Epithelial cell of proximal tubule (primary cell): ENCODE measurements at regions not wholly inside any gene's neighbourhood (a gene's known extent, or its start where the extent isn't known, plus 50 kb on each side); places are given as distances from the start of the nearest gene placed in this dataset.
A peak's percentile ranks its signal among the peaks of the same experiment; 100 is the strongest.

Experiments
- DNase-seq: peaks from one replicate; pipeline ENCODE4 v3.0.0-alpha.2; 2011; ENCODE audit warnings: low read depth
- H3K4me3 ChIP-seq: 2 replicates; pipeline ENCODE4 v1.5.1; 2011; ENCODE audit warnings: low read depth, mild to moderate bottlenecking, low read length
- TF ChIP-seq, protein P1 (sequence below): conservative IDR thresholded peaks from 2 replicates; pipeline ENCODE4 v1.5.1; 2012; ENCODE audit warnings: low read depth, mild to moderate bottlenecking, low read length

DNA sequence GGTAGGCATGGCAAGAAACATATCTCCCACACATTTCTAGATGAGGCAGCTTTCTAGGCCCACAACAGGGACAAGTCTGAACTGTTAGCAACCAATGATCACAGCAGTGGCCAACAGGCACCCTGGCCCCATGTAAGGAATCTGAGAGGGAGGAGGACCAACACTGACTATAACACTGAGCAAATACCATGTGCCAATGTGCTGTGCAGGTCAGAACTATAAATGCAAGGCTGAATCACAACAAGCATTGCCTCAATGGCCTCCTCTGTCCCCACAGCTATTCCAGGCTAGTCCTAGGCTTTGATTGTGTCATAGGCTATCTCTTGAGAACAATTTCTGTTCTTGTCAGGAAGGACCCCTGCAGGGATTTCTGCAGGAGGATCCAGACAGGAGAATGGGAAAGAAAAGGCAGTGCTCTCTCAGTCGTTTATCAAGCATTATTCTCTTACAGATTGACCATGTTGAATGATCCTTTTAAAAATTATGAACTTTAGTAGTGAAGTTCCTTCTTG, 221.2 kb downstream of the TLE1 start:
- H3K4me3 ChIP-seq: no peak overlapping the region
- no peak for DNase-seq
- TF ChIP-seq, protein P1, sequence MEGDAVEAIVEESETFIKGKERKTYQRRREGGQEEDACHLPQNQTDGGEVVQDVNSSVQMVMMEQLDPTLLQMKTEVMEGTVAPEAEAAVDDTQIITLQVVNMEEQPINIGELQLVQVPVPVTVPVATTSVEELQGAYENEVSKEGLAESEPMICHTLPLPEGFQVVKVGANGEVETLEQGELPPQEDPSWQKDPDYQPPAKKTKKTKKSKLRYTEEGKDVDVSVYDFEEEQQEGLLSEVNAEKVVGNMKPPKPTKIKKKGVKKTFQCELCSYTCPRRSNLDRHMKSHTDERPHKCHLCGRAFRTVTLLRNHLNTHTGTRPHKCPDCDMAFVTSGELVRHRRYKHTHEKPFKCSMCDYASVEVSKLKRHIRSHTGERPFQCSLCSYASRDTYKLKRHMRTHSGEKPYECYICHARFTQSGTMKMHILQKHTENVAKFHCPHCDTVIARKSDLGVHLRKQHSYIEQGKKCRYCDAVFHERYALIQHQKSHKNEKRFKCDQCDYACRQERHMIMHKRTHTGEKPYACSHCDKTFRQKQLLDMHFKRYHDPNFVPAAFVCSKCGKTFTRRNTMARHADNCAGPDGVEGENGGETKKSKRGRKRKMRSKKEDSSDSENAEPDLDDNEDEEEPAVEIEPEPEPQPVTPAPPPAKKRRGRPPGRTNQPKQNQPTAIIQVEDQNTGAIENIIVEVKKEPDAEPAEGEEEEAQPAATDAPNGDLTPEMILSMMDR: no peak

DNA sequence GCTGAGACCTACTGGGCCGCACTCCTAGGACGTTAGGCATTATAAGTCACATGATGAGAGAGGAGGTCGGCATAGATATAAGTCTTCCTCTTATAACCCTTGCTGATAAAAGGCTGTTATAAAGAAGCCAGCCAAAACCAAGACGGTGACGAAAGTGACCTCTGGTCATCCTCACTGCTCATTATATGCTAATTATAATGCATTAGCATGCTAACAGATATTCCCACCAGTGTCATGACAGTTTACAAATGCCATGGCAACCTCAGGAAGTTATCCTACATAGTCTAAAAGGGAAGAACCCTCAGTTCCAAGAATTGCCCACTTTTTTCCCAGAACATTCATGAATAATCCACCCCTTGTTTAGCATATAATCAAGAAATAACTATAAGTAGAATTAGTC, 222.4 kb downstream of the TLE1 start:
- no peak overlapping the region for H3K4me3 ChIP-seq
- TF ChIP-seq, protein P1: no peak
- DNase-seq: no peak

GRCh38 chr9:81465468-81466011, 223.8 kb downstream of the TLE1 start:
- DNase-seq: no peak
- TF ChIP-seq, protein P1: peak; percentile 30
- H3K4me3 ChIP-seq: no peak overlapping the region

DNA sequence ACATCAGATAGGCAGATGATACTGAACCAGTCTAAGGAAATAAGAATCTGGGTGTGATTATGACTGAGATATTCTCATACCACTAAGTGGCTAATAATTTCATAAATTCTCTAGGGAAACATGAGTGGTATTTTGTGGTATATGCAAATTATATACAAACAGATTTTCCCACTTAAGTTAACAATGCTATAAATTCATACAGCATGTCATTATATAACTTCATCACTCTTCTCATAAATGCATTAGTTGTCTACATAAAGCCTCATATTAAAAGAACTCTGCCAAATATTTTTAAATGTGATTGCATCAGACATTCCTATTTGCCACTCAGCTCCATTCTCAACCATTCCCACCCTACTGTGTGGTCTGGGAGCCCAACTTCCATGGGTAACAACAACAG, 226.5 kb downstream of the TLE1 start:
- DNase-seq: no peak
- TF ChIP-seq, protein P1: no peak
- no peak overlapping the region for H3K4me3 ChIP-seq

GRCh38 chr9:81461196-81461595, 228.2 kb downstream of the TLE1 start:
- DNase-seq: no peak
- TF ChIP-seq, protein P1: no peak
- H3K4me3 ChIP-seq: no peak overlapping the region

DNA sequence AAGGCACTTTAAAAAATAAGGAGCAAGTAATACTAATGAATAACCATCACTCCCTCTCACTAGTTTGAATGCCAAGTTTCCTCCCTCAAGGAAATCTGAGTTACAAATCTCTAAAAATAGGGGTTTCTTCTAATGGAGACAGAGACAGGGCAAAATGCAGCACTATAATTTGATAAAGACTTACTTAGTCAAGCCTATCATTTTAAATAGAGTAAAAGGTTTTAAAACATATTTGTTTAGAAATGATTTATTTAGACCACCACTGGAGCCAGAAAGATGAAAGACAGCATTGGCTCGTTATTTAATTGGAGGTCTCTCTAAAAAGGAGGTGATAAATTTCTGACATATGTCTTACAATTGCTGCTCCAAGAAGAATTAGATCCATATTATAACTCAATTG, 228.7 kb downstream of the TLE1 start:
- no peak for DNase-seq
- H3K4me3 ChIP-seq: no peak overlapping the region
- TF ChIP-seq, protein P1: no peak

DNA sequence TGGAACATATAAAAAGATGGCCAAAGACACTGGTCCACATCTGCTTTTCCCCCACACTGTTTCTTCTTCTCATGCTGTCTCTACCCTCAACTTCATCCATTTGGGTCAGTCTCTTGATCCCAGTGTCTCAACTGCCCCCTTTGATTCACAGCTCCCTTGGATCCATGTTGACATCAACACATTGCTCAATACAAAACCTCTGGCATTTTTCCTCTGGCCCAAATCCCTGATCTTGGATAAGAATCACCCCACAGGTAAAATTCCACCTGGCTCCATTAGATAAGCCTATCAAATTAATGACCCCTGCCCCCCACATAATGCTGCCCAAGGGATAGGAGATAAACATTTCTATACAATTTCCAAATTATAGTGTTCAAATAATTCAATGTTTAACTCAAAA, 229.8 kb downstream of the TLE1 start:
- DNase-seq: no peak

More for the DNA sequence above, 229.8 kb downstream of the TLE1 start:
- TF ChIP-seq, protein P1: no peak
- H3K4me3 ChIP-seq: no peak overlapping the region
